ENCODE measurements at regions not wholly inside any gene's neighbourhood (a gene's known extent, or its start where the extent isn't known, plus 50 kb on each side); places are given as distances from the start of the nearest gene placed in this dataset.
A peak's percentile ranks its signal among the peaks of the same experiment; 100 is the strongest.
"Not testable (repeated sequence)": the region's sequence is repeated elsewhere in the genome, so short reads cannot be mapped to it uniquely, and the experiment has no call there.

- no peak for DNase-seq
Measured at GRCh38 chr4:132097041-132097440, 1052.1 kb upstream of the PCDH10 start.

GRCh38 chr4:132101526-132101925, 1047.6 kb upstream of the PCDH10 start:
- DNase-seq = no peak

GRCh38 chr4:132108784-132109183, 1040.3 kb upstream of the PCDH10 start:
- no peak for DNase-seq

- no peak for DNase-seq
Measured at GRCh38 chr4:132114885-132115284, 1034.2 kb upstream of the PCDH10 start.

- DNase-seq = not testable (repeated sequence)
Measured at GRCh38 chr4:132122741-132123140, 1026.4 kb upstream of the PCDH10 start.

GRCh38 chr4:132123870-132124623, 1025.0 kb upstream of the PCDH10 start:
- DNase-seq = peak; percentile 7 to 20

GRCh38 chr4:132124624-132124974, 1024.5 kb upstream of the PCDH10 start:
- DNase-seq = no peak

GRCh38 chr4:132125131-132125530, 1024.0 kb upstream of the PCDH10 start:
- no peak for DNase-seq

GRCh38 chr4:132132433-132132832, 1016.7 kb upstream of the PCDH10 start:
- no peak for DNase-seq

GRCh38 chr4:132169660-132170059, 979.4 kb upstream of the PCDH10 start:
- no peak for DNase-seq

- DNase-seq = no peak
Measured at GRCh38 chr4:132180020-132180427, 969.1 kb upstream of the PCDH10 start.

GRCh38 chr4:132195176-132195575, 953.9 kb upstream of the PCDH10 start:
- DNase-seq = no peak

- no peak for DNase-seq
Measured at GRCh38 chr4:132203618-132204017, 945.5 kb upstream of the PCDH10 start.

- no peak for DNase-seq
Measured at GRCh38 chr4:132214519-132214918, 934.6 kb upstream of the PCDH10 start.

GRCh38 chr4:132218406-132218805, 930.7 kb upstream of the PCDH10 start:
- no peak for DNase-seq

GRCh38 chr4:132227151-132227856, 921.8 kb upstream of the PCDH10 start:
- no peak for DNase-seq

GRCh38 chr4:132227857-132228165, 921.3 kb upstream of the PCDH10 start:
- peak in 1 of 2 donors; percentile 3 for DNase-seq

- no peak for DNase-seq
Measured at GRCh38 chr4:132228676-132229075, 920.4 kb upstream of the PCDH10 start.

- no peak for DNase-seq
Measured at GRCh38 chr4:132230025-132230424, 919.1 kb upstream of the PCDH10 start.

- no peak for DNase-seq
Measured at GRCh38 chr4:132238697-132239096, 910.4 kb upstream of the PCDH10 start.

- no peak for DNase-seq
Measured at GRCh38 chr4:132240081-132240480, 909.0 kb upstream of the PCDH10 start.

GRCh38 chr4:132245319-132245718, 903.8 kb upstream of the PCDH10 start:
- DNase-seq = no peak

- no peak for DNase-seq
Measured at GRCh38 chr4:132264176-132264575, 884.9 kb upstream of the PCDH10 start.

- DNase-seq = no peak
Measured at GRCh38 chr4:132266374-132266773, 882.7 kb upstream of the PCDH10 start.

GRCh38 chr4:132267321-132267720, 881.8 kb upstream of the PCDH10 start:
- no peak for DNase-seq
